GM12872 (cell line): ENCODE measurements at regions not wholly inside any gene's neighbourhood (a gene's known extent, or its start where the extent isn't known, plus 50 kb on each side); places are given as distances from the start of the nearest gene placed in this dataset.

ENCODE experiments used
- CTCF ChIP-seq: IDR thresholded peaks from 3 replicates; pipeline ENCODE4 v1.5.1; 2011; ENCODE audit warnings: low read depth, mild to moderate bottlenecking, low read length, moderate library complexity; ENCODE audit not compliant: insufficient read depth

GRCh38 chr13:80055847-80056246 is 285.1 kb downstream of the SPRY2 start:
- no peak for TF ChIP-seq CTCF

GRCh38 chr13:80054806-80055205 is 286.1 kb downstream of the SPRY2 start:
- TF ChIP-seq CTCF, result no peak

DNA sequence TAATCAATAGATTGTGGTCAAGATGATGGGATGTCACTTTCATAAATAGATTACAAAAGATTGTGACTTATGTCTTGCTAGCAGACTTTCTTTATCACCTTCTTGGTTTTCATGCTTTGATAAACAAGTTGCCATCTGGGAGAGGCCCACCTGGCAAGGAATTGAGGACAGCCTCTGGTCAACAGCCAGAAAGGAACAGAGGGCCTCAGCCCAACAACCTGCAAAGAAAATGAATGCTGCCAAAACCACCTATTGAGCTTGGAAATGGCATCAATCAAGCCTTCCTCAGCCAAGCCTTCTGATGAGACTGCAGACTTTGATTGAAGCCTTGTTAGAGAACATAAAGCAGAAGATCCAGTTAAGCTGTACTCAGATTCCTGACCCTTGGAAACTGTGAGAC is 288.6 kb downstream of the SPRY2 start:
- TF ChIP-seq CTCF, result no peak

- TF ChIP-seq CTCF, result no peak
These were observed 290.7 kb downstream of the SPRY2 start for GRCh38 chr13:80050252-80050651.

- TF ChIP-seq CTCF, result no peak
These were observed 292.1 kb downstream of the SPRY2 start for GRCh38 chr13:80048802-80049201.

- no peak for TF ChIP-seq CTCF
These were observed 292.9 kb downstream of the SPRY2 start for GRCh38 chr13:80048030-80048429.

- no peak for TF ChIP-seq CTCF
These were observed 293.5 kb downstream of the SPRY2 start for GRCh38 chr13:80047406-80047805.

DNA sequence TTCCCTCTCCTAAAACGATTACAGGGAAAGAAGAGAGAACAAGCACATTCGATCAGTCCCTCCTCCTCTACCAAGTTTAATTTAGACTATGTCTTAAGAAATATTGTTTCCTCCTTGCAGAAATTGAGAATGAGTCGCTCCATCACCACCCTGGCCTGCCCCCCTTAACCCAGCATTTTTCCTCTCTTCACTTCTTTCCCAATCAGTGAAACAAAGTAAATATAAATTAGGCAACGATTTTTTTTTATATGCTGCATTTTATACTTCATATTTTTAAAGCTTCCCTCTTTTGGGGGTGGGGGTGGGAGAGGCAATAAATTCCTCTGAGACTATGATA is 300.0 kb downstream of the SPRY2 start:
- no peak for TF ChIP-seq CTCF
